ENCODE measurements at regions not wholly inside any gene's neighbourhood (a gene's known extent, or its start where the extent isn't known, plus 50 kb on each side); places are given as distances from the start of the nearest gene placed in this dataset.
"Not testable (repeated sequence)": the region's sequence is repeated elsewhere in the genome, so short reads cannot be mapped to it uniquely, and the experiment has no call there.

GRCh38 chr3:153539263-153539662 is 377.2 kb downstream of the RAP2B start:
- TF ChIP-seq, protein P1, sequence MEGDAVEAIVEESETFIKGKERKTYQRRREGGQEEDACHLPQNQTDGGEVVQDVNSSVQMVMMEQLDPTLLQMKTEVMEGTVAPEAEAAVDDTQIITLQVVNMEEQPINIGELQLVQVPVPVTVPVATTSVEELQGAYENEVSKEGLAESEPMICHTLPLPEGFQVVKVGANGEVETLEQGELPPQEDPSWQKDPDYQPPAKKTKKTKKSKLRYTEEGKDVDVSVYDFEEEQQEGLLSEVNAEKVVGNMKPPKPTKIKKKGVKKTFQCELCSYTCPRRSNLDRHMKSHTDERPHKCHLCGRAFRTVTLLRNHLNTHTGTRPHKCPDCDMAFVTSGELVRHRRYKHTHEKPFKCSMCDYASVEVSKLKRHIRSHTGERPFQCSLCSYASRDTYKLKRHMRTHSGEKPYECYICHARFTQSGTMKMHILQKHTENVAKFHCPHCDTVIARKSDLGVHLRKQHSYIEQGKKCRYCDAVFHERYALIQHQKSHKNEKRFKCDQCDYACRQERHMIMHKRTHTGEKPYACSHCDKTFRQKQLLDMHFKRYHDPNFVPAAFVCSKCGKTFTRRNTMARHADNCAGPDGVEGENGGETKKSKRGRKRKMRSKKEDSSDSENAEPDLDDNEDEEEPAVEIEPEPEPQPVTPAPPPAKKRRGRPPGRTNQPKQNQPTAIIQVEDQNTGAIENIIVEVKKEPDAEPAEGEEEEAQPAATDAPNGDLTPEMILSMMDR (conservative IDR thresholded peaks at IDR 0.05; ENCODE audit: low read depth, low read length), result no peak
- Histone ChIP-seq H3K4me1 (ENCODE audit: low read depth, poor library complexity, severe bottlenecking) (no peaks in the 10 kb centered on the region), H3K9ac (no peak overlapping the region), H3K36me3 (ENCODE audit: insufficient read depth) (no peaks in the 10 kb centered on the region), H3K79me2 (ENCODE audit: insufficient read depth, low read depth) (no peaks in the 10 kb centered on the region), H3K27ac (no peak overlapping the region), H3K4me2 (no peak overlapping the region), H3K4me3 (IDR thresholded peaks at IDR 0.05; ENCODE audit: insufficient read depth, low read depth, low read length) (no peak overlapping the region), H2AFZ (ENCODE audit: low read depth) (no peak overlapping the region), H3K27me3 (ENCODE audit: insufficient read depth, low read depth) (no peaks in the 10 kb centered on the region), H4K20me1 (ENCODE audit: insufficient read depth) (no peaks in the 10 kb centered on the region)

- Histone ChIP-seq H3K27ac (no peak overlapping the region), H3K79me2 (ENCODE audit: insufficient read depth, low read depth) (no peaks in the 10 kb centered on the region), H3K4me3 (IDR thresholded peaks at IDR 0.05; ENCODE audit: insufficient read depth, low read depth, low read length) (no peak overlapping the region), H2AFZ (ENCODE audit: low read depth) (no peak overlapping the region), H3K4me1 (ENCODE audit: low read depth, poor library complexity, severe bottlenecking) (no peaks in the 10 kb centered on the region), H3K4me2 (no peak overlapping the region), H3K27me3 (ENCODE audit: insufficient read depth, low read depth) (no peaks in the 10 kb centered on the region), H4K20me1 (ENCODE audit: insufficient read depth) (no peaks in the 10 kb centered on the region), H3K36me3 (ENCODE audit: insufficient read depth) (no peaks in the 10 kb centered on the region), H3K9ac (no peak overlapping the region)
- TF ChIP-seq, protein P1 (conservative IDR thresholded peaks at IDR 0.05; ENCODE audit: low read depth, low read length), result no peak
These were observed 383.4 kb downstream of the RAP2B start for GRCh38 chr3:153545471-153545870.

DNA sequence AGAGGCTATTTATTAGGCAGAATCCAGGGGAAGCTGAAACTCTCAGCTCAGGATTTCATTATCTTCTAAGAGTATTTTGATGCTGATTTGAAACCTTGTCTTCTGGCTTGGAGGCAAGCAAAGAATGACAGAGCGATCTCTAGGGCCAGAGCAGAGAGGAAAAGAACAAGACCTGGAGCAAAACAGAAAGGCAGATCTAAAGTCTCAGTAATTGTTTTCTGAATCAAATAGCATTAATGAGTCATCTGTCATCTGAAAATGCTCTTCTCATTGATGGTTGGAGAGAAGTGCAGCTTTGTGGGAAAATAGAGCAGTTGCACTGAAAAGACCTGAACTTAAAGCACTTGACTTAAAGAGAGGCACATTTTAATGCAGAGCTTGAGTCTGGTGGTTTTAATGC is 385.9 kb downstream of the RAP2B start:
- H3K27ac ChIP-seq, result no peak overlapping the region
- no peak overlapping the region for H3K4me2 ChIP-seq
- no peak overlapping the region for H3K9ac ChIP-seq
- no peaks in the 10 kb centered on the region for H3K27me3 ChIP-seq (ENCODE audit: insufficient read depth, low read depth)
- no peak overlapping the region for H2AFZ ChIP-seq (ENCODE audit: low read depth)
- no peaks in the 10 kb centered on the region for H3K4me1 ChIP-seq (ENCODE audit: low read depth, poor library complexity, severe bottlenecking)
- no peaks in the 10 kb centered on the region for H4K20me1 ChIP-seq (ENCODE audit: insufficient read depth)
- H3K36me3 ChIP-seq (ENCODE audit: insufficient read depth), result no peaks in the 10 kb centered on the region
- TF ChIP-seq, protein P1 (conservative IDR thresholded peaks at IDR 0.05; ENCODE audit: low read depth, low read length), result no peak
- H3K79me2 ChIP-seq (ENCODE audit: insufficient read depth, low read depth), result no peaks in the 10 kb centered on the region
- H3K4me3 ChIP-seq (IDR thresholded peaks at IDR 0.05; ENCODE audit: insufficient read depth, low read depth, low read length), result no peak overlapping the region

DNA sequence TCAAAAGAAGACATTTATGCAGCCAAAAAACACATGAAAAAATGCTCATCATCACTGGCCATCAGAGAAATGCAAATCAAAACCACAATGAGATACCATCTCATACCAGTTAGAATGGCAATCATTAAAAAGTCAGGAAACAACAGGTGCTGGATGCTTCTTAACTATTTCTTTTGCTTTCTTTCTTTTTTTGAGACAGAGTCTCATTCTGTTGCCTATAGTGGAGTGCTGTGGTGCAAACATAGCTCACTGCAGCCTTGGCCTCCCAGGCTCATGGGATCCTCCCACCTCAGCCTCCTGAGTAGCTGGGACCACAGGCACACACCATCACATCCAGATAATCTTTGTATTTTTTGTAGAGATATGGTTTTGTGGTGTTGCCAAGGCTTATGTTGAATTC is 387.7 kb downstream of the RAP2B start:
- not testable (repeated sequence) for H3K4me3 ChIP-seq (IDR thresholded peaks at IDR 0.05; ENCODE audit: insufficient read depth, low read depth, low read length); H3K4me2 ChIP-seq; H3K9ac ChIP-seq; H4K20me1 ChIP-seq (ENCODE audit: insufficient read depth); H3K36me3 ChIP-seq (ENCODE audit: insufficient read depth); H3K27me3 ChIP-seq (ENCODE audit: insufficient read depth, low read depth); H2AFZ ChIP-seq (ENCODE audit: low read depth); H3K27ac ChIP-seq; H3K4me1 ChIP-seq (ENCODE audit: low read depth, poor library complexity, severe bottlenecking); H3K79me2 ChIP-seq (ENCODE audit: insufficient read depth, low read depth)

GRCh38 chr3:153551536-153552285 is 389.7 kb downstream of the RAP2B start:
- no peak overlapping the region for H3K27ac ChIP-seq
- no peaks in the 10 kb centered on the region for H4K20me1 ChIP-seq (ENCODE audit: insufficient read depth)
- TF ChIP-seq, protein P1 (conservative IDR thresholded peaks at IDR 0.05; ENCODE audit: low read depth, low read length), result no peak
- no peaks in the 10 kb centered on the region for H3K27me3 ChIP-seq (ENCODE audit: insufficient read depth, low read depth)
- H3K4me3 ChIP-seq (IDR thresholded peaks at IDR 0.05; ENCODE audit: insufficient read depth, low read depth, low read length), result no peak overlapping the region
- no peaks in the 10 kb centered on the region for H3K36me3 ChIP-seq (ENCODE audit: insufficient read depth)
- no peak overlapping the region for H3K9ac ChIP-seq
- H3K4me2 ChIP-seq, result no peak overlapping the region
- no peaks in the 10 kb centered on the region for H3K4me1 ChIP-seq (ENCODE audit: low read depth, poor library complexity, severe bottlenecking)
- no peaks in the 10 kb centered on the region for H3K79me2 ChIP-seq (ENCODE audit: insufficient read depth, low read depth)
- H2AFZ ChIP-seq (ENCODE audit: low read depth), result no peak overlapping the region
